ENCODE measurements at regions not wholly inside any gene's neighbourhood (a gene's known extent, or its start where the extent isn't known, plus 50 kb on each side); places are given as distances from the start of the nearest gene placed in this dataset.

GRCh38 chr3:182220013-182220412 lies 508.3 kb downstream of the SOX2 start (continued):
- TF ChIP-seq ZBTB33 (IDR thresholded peaks at IDR 0.05; ENCODE audit: borderline replicate concordance, low read depth) (no peak), EZH2phosphoT487 (IDR thresholded peaks at IDR 0.05; ENCODE audit: borderline replicate concordance, low read depth) (no peak), REST (IDR thresholded peaks at IDR 0.05; ENCODE audit: low read depth, low read length) (no peak), USF1 (IDR thresholded peaks at IDR 0.05; ENCODE audit: borderline replicate concordance, low read depth) (no peak), MEF2A (IDR thresholded peaks at IDR 0.05; ENCODE audit: borderline replicate concordance, low read depth) (no peak), JUND (IDR thresholded peaks at IDR 0.05) (no peak)

- Histone ChIP-seq H3F3A (replicated peaks; ENCODE audit: insufficient read depth) (no peaks in the 10 kb centered on the region), H3K4me1 (ENCODE audit: control insufficient read depth in 1 of 2, insufficient read depth in 2 of 2, low read depth in 1 of 2, low read length in 1 of 2) (peaks cover 0 to 5% of the 10 kb centered on the region in 2 experiments; a peak in 2 of 4 replicates), H3K9me3 (no peaks in the 10 kb centered on the region), H3K27ac (ENCODE audit: low read depth in 2 of 2, low read length in 1 of 2) (no peak overlapping the region), H3K36me3 (replicated peaks in 1 of 2; ENCODE audit: control insufficient read depth in 1 of 2, insufficient read depth in 2 of 2, low read length in 1 of 2) (no peaks in the 10 kb centered on the region), H3K9me2 (no peaks in the 10 kb centered on the region), H3K4me2 (no peak overlapping the region), H3K79me2 (ENCODE audit: insufficient read depth) (no peaks in the 10 kb centered on the region), H3K9ac (no peak overlapping the region), H3K4me3 (ENCODE audit: low read depth in 2 of 2, low read length in 1 of 2) (no peak overlapping the region), H4K20me1 (ENCODE audit: insufficient read depth) (no peaks in the 10 kb centered on the region), H3K27me3 (ENCODE audit: insufficient read depth) (no peaks in the 10 kb centered on the region), H2AFZ (ENCODE audit: low read depth) (no peak overlapping the region)
- ChIA-PET POLR2A (no interaction called here), CTCF (no interaction called here)
- TF ChIP-seq IRF3 (IDR thresholded peaks at IDR 0.05; ENCODE audit: low read depth, low read length) (no peak), USF2 (IDR thresholded peaks at IDR 0.05; ENCODE audit: borderline replicate concordance, low read depth, low read length) (no peak), TEAD4 (IDR thresholded peaks at IDR 0.05; ENCODE audit: borderline replicate concordance, insufficient read depth) (no peak), MEF2A (IDR thresholded peaks at IDR 0.05; ENCODE audit: borderline replicate concordance, low read depth) (no peak)
- WGBS (ENCODE audit: low lambda C conversion rate), result 63% methylated on average over 1 of the region's 1 CpG
- no peak for DNase-seq
These were observed 508.7 kb downstream of the SOX2 start for GRCh38 chr3:182220471-182220870.

All from SK-N-SH (cell line).